Head of caudate nucleus (tissue), 42 donors: ENCODE measurements at regions not wholly inside any gene's neighbourhood (a gene's known extent, or its start where the extent isn't known, plus 50 kb on each side); places are given as distances from the start of the nearest gene placed in this dataset.
"Not testable (repeated sequence)": the region's sequence is repeated elsewhere in the genome, so short reads cannot be mapped to it uniquely, and the experiment has no call there.

Experiments used
- DNase-seq, 42 donors: peaks; one replicate each; pipeline versions ENCODE4 v3.0.0 to v3.0.0-alpha.2; 2020 to 2021; ENCODE audit warnings: mixed read lengths in 7 of 42
- intact Hi-C: fragments of 100-400 bp; cut with DNase I; formaldehyde crosslinking; loops from one replicate; pipeline ENCODE4 v1.15.0; 2022

- DNase-seq: no peak
- intact Hi-C loops: no loop called here
Measured at GRCh38 chr12:59408431-59408830, 187.4 kb upstream of the SLC16A7 start.

GRCh38 chr12:59407799-59408198, 188.0 kb upstream of the SLC16A7 start:
- intact Hi-C loops: no loop called here
- peak in 17 of 42 donors; percentile 7 to 49 (median 17) for DNase-seq

GRCh38 chr12:59405992-59406391, 189.8 kb upstream of the SLC16A7 start:
- intact Hi-C loops: no loop called here
- DNase-seq: no peak

GRCh38 chr12:59404109-59404650, 191.6 kb upstream of the SLC16A7 start:
- intact Hi-C loops: no loop called here
- DNase-seq: no peak

- intact Hi-C loops: no loop called here
- DNase-seq: peak in 40 of 42 donors; percentile 3 to 85 (median 55)
Measured at GRCh38 chr12:59403259-59403932, 192.4 kb upstream of the SLC16A7 start.

- intact Hi-C loops: no loop called here
- no peak for DNase-seq
Measured at GRCh38 chr12:59401862-59402261, 194.0 kb upstream of the SLC16A7 start.

- intact Hi-C loops: no loop called here
- DNase-seq: no peak
Measured at GRCh38 chr12:59398164-59398563, 197.7 kb upstream of the SLC16A7 start.

- no peak for DNase-seq
- intact Hi-C loops: no loop called here
Measured at GRCh38 chr12:59396919-59397318, 198.9 kb upstream of the SLC16A7 start.

- no peak for DNase-seq
- intact Hi-C loops: no loop called here
Measured at GRCh38 chr12:59396519-59396918, 199.3 kb upstream of the SLC16A7 start.

GRCh38 chr12:59395310-59395709, 200.5 kb upstream of the SLC16A7 start:
- DNase-seq, intact Hi-C loops: not testable (repeated sequence)

GRCh38 chr12:59393506-59393905, 202.3 kb upstream of the SLC16A7 start:
- intact Hi-C loops: no loop called here
- DNase-seq: no peak

- no peak for DNase-seq
- intact Hi-C loops: no loop called here
Measured at GRCh38 chr12:59389968-59390576, 205.8 kb upstream of the SLC16A7 start.

- DNase-seq: no peak
- intact Hi-C loops: no loop called here
Measured at GRCh38 chr12:59388694-59389093, 207.1 kb upstream of the SLC16A7 start.

- no peak for DNase-seq
- intact Hi-C loops: no loop called here
Measured at GRCh38 chr12:59388176-59388575, 207.7 kb upstream of the SLC16A7 start.

- intact Hi-C loops: no loop called here
Measured at GRCh38 chr12:59386236-59386635, 209.6 kb upstream of the SLC16A7 start.

GRCh38 chr12:59383079-59383822, 212.6 kb upstream of the SLC16A7 start:
- no peak for DNase-seq
- intact Hi-C loops: no loop called here

More at GRCh38 chr12:59386236-59386635, 209.6 kb upstream of the SLC16A7 start:
- no peak for DNase-seq

- intact Hi-C loops: no loop called here
- DNase-seq: no peak
Measured at GRCh38 chr12:59382282-59383078, 213.3 kb upstream of the SLC16A7 start.

GRCh38 chr12:59381106-59381505, 214.7 kb upstream of the SLC16A7 start:
- intact Hi-C loops: no loop called here
- no peak for DNase-seq

- DNase-seq: no peak
Measured at GRCh38 chr12:59375633-59376032, 220.2 kb upstream of the SLC16A7 start.

More at GRCh38 chr12:59375633-59376032, 220.2 kb upstream of the SLC16A7 start:
- intact Hi-C loops: no loop called here
